ENCODE measurements at regions not wholly inside any gene's neighbourhood (a gene's known extent, or its start where the extent isn't known, plus 50 kb on each side); places are given as distances from the start of the nearest gene placed in this dataset.

DNA sequence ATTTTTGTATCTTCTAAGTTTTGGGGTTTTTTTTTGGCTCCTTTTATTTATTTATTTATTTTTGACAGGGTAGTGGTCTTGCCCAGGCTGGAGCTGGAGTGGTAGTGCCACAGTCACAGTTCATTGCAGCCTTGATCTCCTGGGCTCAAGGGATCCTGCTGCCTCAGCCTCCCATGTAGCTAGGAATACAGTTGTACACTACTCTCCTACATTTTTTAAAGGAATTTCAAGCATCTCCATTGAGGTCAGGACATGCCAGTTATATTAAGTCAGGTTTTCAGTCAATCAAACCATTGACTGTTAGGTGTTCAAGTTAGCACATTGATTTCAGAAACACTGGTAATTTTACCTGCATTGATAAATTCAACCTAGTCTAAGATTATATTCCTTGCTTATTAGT, 480.5 kb upstream of the SPRY2 start:
- no peak for TF ChIP-seq ZSCAN29 (IDR thresholded peaks at IDR 0.05)
- TF ChIP-seq POLR2A (IDR thresholded peaks at IDR 0.05; ENCODE audit: low read depth, low read length) = no peak
- no peak for TF ChIP-seq SUPT20H (IDR thresholded peaks at IDR 0.05; ENCODE audit: borderline replicate concordance, control insufficient read depth, low read depth, low read length)
- TF ChIP-seq, protein P1, sequence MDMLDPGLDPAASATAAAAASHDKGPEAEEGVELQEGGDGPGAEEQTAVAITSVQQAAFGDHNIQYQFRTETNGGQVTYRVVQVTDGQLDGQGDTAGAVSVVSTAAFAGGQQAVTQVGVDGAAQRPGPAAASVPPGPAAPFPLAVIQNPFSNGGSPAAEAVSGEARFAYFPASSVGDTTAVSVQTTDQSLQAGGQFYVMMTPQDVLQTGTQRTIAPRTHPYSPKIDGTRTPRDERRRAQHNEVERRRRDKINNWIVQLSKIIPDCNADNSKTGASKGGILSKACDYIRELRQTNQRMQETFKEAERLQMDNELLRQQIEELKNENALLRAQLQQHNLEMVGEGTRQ (IDR thresholded peaks at IDR 0.05; ENCODE audit: borderline replicate concordance, low read depth, low read length) = no peak
- no peak for TF ChIP-seq PML (IDR thresholded peaks at IDR 0.05; ENCODE audit: low read length)
- TF ChIP-seq MYC (IDR thresholded peaks at IDR 0.05; ENCODE audit: insufficient read depth, insufficient read length, insufficient replicate concordance, low read length, severe bottlenecking) = no peak

Measured in GM12878 (cell line).